IPS-NIHi11 (cell line): ENCODE measurements at regions not wholly inside any gene's neighbourhood (a gene's known extent, or its start where the extent isn't known, plus 50 kb on each side); places are given as distances from the start of the nearest gene placed in this dataset.

ENCODE experiments used
- DNase-seq: peaks from one replicate; pipeline ENCODE4 v3.0.0; 2012; ENCODE audit warnings: mixed read lengths, low spot score

DNA sequence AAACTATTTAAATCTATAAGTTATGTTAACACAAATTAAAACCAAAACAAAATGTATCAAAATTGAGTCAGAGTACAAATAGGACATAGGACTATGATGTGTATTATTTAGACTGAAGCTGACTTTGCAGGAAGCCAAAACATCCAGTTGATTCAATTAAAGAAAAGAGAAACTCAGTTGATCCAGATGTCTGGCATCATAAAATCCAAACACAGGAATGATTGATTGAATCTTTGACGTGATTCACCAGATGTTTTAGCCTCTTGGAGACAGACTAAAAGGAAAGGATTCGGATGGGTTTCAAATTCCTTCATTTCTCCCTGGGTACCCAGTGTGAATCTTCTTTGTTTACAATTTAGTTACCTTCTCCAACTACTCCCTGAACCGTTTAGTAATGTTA lies 272.9 kb downstream of the IRS1 start:
- DNase-seq: no peak

DNA sequence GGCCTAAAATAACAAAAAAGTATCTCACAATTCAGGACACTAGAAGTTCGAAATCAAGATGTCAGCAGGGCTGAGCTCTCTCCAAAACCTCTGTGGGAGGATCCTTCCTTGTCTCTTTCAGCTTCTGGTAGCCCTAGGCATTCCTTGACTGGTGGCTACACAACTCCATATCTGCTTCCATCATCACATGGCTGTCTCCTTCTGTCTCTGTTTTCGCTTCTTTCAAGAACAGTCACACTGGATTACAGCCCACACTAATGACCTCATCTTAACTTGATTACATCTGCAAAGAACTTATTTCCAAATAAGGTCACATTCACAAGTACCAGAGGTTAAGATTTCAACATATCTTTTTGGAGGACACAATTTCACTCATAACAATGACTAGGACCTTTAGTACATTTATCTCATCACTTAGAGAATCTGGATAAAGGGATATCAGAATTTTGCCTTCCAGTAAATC lies 275.2 kb downstream of the IRS1 start:
- DNase-seq: no peak

DNA sequence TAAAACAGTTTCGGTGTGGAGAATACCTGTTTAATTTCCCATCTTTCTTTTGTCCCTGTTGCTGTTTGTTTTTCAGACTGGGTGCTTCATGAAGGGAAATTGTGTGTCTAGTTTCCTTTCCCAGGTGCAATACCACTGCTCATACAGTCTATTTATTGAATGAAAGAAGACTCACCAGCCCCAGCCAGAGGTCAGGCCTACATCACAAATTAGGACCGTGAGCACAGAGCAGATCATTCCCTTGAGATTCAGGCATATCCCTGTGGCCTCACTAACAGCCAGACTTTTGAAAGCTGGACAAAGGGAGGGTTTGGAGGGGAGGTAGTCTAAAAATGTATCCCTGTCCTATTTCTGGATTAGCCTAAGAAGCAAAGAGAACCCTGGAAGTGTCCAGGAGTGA lies 278.9 kb downstream of the IRS1 start:
- DNase-seq: no peak

DNA sequence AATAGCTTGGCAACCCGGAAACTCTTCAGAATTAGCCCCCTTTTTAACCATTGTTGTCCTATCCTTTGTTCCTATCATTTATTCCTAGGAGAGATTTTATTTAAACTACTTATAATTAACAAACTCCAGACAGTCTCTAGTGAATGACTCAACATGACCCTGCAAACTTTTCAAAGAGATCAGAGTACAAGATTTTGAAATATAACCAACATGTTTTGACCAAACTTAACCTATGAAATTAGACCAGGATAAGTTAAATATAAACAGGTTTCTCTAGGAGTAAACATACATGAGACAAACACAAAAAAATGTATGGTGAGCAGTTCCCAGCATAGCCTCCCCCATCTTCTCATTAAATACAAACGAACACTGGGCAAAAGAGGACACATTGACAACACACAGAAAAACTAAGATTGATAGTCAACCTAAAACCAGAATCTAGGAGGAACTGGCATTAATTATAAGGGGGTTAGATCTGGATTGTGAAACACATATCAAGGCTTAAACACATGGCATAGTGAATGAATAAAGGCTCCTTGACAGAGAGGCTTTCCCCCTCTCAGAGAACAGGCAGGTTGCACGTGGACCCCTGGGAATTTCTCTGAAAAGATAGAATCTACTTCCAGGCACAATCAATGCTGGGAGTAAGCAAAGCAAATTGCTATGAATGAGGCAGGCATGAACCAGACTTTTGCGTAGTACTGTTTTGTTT lies 284.1 kb downstream of the IRS1 start:
- DNase-seq: no peak

DNA sequence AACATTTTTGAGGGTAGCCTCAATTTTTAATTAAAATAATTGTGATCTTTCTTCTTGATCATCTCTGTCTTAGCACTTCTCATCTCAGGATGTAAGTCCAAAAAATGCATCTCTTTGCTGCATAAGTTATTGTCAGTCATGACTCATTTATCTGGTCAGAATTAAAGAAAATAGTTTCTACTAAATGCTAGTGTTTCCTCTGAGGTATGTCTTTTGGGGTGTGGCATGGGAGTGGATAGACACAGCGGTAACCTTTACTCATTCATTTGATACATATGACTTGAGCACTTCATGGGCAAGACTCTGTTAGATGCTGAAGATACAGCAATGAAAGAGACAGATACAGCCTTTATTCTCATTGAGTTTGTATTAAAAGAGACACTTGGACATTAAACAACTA lies 284.7 kb downstream of the IRS1 start:
- no peak for DNase-seq

DNA sequence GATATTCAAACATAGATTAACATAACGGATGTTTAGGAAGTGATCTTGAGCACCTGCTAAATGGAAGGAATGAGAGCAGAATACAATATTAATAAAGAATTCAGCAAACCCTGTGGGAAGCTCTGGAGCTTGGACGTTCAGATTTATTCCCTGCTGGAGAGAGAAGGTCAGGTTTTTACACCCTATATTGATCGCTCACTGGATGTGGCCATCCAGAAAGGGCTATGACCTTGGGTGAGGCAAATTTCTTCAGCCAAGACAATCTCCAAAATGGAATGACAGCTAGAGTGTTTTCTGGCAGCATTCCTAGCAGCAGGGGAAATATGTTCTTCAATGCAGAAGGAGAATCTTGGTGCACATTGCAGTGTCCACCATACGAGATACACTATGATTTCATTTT lies 288.3 kb downstream of the IRS1 start:
- DNase-seq: no peak

DNA sequence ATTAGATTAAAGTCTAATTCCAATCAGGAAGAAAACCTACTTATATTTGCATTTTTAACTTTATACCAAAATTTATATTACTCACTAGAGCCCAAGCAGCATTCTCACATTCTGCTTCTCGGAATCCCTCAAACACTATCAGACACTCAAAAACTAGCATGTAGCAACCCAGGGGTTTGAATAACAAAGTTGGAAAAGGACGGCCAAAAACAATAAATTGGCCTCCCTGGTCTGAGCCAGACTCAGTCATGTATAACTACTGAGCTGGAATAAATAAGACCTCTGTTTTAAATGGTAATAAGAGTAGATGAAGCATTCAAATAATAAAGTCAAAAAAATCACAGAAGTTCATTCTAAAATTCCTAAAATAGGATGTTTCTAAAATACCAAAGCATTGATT lies 290.9 kb downstream of the IRS1 start:
- no peak for DNase-seq

DNA sequence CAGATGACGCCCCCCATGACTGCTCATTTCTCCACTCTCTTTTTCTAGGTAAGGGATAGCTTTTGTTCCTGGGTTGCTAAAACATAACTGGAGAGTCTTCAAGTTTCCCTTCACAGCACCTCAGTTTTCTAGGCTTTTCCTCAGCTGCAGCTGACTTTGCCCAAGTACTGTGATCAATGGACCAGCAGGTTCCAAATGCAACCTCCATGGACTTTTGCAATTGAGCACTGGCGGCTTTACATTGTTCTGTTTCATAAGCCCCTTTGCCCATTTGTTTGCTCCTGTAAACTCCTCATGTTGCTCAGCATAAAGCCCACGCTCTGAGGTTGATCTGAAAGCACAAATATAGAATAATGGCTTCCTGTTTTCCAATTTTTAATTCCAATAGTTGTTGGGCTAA lies 291.6 kb downstream of the IRS1 start:
- DNase-seq: no peak

DNA sequence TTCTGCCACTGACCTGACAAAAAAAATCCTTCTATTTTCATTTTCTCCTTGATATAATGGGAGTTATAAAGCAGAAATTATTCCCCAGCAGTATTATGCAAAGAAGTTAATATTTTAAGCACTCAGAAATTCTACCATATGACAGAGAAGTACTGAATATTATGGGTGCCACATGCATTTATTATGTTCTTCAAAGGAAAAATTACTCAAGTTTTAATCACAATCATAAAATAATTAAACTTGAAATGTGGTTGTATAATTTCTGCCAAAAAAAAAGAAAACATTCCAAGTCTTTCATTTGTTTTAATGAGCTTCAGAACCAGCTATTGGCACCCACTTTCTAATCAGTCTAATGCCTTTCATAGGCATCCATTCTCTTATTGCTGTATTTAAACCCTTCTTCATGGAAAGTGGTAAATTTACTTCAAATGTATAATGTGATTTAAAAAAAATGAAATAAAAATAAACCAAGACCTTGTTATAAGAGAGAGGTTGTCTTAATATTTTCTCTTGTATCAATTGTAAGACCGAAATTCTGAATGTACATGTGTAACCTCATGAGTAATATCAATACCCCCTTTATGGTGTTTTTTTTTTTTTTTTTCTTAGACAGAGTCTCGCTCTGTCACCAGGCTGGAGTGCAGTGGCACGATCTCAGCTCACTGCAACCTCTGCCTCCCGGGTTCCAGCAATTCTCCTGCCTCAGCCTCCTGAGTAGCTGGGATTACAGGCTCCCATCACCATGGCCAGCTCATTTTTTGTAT lies 302.3 kb downstream of the IRS1 start:
- DNase-seq: no peak

DNA sequence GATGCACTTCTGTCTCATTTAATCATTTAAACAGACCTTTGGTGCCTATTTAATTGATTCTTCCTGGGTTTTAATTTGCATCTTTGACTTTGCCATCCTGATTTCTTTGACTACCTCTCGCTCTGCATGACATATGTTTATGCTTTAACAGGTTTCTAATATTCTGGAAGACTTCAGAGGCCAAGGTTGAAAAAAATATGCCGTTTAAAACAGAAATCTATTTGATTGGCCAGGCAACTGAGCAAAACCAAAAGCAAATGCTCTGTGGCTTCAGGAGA lies 303.4 kb downstream of the IRS1 start:
- DNase-seq: no peak

DNA sequence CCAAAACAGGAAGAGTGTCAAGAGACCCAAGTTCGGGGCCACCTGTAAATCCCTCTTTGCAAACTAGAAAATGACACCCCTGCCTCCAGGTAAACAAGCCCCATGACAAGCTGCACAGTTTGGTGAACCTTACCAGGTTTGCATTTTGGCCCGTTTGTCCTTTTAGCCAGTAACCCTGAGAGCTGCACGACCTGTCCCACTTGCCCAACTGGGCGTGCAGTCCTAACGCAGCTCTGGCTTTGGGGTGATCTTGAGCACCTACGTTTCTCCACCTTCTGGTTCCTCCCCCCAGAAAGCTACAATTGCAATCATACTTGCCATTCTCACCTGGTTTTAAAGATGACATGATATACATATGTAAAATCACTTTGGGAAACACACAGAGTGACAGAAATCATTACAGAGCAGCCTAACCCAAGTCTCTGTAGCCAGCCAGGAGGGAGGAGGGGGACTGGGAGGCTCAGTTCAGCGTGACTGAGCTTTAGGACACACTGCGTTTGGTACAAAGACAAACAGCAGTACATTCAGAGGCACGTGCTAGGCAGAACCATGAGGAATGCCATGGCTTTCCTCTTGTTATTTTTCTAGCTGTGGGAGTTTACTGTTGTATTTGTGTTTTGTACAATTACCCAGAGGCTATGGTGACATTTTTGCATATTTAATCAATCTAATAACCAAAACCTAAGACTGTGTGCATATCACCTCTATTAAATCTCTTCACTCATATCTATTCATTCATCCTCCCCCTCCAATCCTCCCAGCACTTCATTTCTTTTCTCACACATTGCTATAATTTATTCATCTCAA lies 304.0 kb downstream of the IRS1 start:
- no peak for DNase-seq

DNA sequence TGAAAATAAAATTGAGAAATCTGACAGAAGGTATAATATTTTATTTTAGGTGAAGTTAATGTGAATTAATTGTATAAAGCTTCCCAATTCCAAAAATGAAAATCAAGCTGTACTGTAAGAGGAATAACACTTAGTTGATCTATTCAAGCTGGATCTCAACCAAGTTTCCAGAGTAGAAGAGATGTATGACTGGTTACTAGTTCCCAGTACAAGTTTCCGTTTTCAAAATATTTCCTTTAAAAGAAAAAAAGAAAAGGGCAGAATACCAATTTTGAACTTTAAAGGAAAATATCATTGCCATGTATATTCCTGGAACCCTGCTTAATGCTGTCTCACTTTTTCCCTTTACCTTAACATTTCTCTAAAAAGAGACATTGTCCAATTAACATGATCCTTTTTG lies 308.5 kb downstream of the IRS1 start:
- DNase-seq: no peak

DNA sequence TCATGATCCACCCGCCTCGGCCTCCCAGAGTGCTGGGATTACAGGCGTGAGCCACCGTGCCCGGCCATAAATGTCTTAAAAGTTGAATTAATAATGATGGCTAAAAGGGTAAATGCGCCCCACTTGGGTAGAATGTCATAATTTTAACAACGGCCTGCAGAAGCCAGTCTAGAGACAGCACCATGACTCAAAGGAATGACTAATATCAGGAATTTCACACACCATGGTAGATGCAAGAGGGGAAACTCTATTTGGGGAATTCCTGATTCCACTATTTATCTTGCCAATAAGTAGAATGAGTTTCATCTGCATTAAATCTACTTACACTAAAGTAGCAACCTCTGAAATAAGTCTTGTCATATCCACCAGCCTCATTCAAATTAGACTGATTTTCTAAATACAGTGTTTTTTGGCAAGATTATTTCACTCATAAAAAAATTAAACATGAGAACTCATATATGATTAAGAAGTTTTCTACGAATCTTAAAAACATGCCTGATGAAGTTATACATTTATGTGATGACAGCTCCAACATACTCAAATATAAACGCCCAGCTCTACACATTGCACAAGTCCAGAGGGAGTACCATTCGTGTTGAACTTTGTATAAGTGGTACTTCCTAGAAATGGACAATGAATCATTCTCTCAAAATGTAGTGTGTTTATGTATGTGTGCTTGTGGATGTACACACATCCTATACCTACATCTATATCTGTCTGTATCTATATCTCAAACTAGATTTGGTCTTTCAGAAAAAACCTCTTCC lies 309.7 kb downstream of the IRS1 start:
- no peak for DNase-seq

DNA sequence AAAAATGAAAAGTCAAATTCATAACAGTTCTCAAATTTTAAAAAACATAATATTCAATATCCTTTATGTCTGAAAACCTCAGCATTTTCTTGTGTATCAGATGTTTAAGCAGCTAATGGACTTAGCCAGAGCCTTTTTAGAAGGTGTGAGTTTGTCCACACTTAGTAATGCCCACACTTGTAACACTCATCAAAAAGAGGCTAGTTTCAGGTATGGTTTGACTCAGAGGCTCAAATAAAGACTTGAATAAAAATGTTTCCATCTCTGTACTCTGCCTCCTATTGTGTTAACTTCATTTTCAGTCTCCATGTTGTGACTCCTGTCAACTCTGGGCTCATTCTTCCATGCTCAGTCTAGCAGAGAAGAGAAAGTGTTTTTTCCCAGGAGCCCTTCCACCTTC lies 311.6 kb downstream of the IRS1 start:
- no peak for DNase-seq

DNA sequence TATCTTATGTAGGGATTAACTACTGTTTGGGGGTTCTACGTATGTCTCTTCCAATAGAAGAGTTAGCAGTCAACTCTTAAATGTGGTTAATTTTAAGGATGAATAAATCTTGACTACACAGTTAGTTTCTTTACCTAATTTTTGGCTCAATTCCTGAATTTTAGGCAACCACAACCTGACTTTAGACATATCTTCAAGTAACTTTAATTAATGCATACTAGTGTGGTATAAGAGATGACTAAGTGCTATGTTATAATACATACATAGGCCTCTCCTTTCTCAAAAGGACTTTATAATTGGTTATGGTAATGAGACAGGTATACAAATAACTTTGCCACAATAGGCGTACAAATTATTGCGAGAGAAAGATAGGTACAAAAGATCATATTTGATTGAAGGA lies 312.0 kb downstream of the IRS1 start:
- no peak for DNase-seq

DNA sequence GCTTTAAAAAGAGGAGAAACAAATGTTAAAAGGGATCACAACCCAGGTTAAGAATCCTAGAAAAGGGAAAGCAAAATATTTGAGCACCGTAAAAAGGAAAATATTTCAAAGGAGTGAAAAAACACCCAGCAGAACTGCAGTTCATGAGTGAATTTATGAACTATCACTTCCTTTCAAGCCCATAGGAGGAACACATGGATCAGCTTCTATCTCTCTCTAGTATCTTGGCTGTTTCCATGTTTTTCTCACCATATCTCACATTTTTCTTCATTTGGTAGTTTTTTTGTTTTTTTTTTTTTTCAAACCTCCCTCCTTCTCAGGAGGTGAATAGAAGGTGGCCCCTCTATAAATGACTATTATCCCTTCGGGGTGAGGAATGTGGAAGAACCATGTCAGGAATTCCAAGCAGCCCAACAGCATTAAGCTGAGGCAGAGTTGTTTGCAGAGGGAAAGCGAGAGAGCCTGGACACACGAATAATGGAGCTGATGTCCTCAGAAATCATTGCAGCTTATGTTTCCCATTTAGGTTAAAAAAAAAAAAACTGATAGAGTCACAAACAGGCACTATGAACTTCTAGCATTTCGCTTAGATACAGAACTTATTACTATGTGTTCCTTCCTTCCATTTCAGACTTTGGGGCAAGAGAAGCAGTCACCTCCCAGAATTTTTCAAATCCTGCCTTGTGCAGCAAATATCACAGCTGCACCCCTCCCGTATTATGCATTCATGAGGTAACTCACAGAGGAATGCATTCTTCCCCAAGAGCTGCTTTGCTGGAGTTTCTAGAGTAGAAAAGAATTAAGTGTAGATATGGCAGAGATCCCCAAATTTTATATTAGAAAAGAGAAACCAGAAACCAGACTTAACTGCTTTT lies 315.6 kb downstream of the IRS1 start:
- peak; percentile 42 for DNase-seq

DNA sequence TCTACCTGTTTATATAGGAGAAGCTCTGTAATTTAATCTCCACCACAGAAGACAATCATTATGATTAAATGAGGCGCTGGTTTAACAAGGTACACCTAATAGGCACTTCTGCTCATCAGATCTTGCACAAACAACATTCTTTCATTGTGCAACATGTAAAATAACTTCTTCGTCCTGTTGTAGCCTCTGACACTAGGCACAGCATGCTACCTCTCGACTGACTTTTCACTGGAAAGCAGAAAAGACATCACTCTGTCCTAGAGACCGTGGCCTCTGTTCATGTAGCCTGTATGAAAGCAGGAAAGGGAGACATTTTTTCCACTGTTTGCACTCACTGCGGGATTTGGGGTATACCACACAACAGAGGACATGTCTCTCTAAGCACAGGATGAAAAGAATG lies 316.5 kb downstream of the IRS1 start:
- DNase-seq: no peak

DNA sequence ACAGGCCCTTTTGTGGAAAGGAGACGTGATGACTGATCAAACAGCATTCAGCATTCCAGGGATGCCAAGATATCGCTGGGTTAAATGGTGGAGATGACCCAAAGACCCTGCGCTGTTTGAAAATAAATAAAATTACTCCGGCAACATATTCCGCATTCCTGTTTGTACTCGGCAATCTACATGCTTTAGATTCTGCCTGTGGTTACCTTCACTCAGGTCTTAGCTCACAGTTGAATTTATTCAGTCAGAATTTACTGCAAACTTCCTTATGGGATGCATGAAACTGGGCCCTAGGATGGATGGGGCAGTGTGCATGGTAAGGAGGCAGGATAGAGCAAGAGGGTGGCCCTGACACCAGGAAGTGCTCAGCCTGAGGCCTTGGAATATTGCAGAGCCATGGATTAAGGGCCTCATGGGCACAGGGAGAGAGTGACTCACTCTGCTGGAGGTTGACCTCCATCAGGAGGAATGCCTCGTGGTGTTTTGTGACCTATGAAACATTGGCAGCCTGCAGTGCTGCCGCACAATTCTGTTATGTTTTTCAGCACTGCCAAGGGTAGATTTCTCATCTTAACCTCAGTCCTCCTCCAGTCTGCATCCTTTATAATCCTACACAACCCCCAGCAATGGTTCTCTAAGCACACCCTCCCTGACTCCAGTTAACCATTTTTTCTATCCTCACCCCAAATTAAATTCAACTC lies 321.4 kb downstream of the IRS1 start:
- no peak for DNase-seq

DNA sequence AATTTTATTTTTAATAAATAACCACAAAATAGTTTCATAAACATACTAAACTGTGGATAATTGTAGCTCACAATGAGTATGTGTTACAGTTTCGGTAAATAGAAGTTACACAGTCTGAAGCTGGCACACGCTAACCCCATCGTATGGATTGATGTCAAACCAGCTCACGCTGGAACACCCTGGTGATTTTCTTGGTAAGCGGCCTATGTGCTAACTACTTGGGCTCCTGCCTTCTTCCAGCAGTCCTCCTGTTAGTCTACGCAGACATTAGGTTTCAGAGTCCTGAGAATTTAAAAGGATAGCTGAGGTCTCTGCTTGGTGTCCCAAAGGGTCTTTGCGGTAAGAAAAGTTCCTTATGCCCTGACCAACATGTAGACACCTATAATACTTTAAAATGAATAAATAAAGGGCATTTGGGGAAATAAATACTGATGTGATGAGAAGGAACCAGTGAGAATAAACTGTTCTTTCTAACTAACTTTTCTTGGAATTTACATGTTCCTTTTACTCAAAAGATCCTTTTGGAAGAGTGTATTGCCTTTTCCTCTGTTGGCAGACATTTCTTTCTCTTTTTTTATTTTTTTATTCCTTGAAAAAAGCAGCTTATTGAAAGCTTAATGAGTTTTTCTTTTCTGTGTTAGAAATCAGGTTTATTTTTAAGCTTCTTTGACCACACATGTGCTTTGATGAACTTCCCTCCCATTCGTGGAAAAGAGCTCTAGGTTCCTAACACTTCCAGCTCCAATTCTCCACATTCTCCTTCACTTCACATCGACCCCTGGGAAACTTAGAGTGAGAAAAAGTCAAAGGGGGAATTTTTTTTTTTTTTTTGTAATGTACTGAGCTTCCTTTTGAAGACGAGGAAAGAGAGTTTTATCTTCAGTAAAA lies 322.2 kb downstream of the IRS1 start:
- DNase-seq: no peak

DNA sequence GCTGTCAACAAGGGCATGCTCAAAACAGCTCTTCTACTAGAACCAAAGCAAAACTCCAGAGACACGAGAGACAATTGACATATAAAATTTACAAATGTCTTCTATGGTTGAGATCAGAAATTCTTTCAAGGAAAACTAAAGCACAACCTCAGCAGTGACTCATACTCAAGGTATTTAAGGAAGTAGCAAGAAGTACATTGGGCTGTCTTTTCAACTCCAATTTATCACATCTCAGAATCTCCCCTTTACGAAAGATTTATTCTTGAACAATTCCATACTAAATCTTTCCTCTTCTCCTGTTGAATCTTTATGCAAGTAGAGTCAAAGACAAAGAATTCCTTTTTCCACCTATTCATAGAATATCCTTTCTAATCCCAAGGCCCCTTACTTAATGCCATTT lies 324.0 kb downstream of the IRS1 start:
- DNase-seq: no peak
